ENCODE measurements at regions not wholly inside any gene's neighbourhood (a gene's known extent, or its start where the extent isn't known, plus 50 kb on each side); places are given as distances from the start of the nearest gene placed in this dataset.

- FAIRE-seq (no peak), DNase-seq (ENCODE audit: insufficient read length, low spot score) (no peak)
Measured at GRCh38 chr15:72967397-72967796, 84.9 kb upstream of the NEO1 start.

- FAIRE-seq (no peak), DNase-seq (ENCODE audit: insufficient read length, low spot score) (no peak)
Measured at GRCh38 chr15:72966641-72967040, 85.6 kb upstream of the NEO1 start.

- DNase-seq (ENCODE audit: insufficient read length, low spot score) = no peak
- FAIRE-seq = no peak
Measured at GRCh38 chr15:72965671-72966070, 86.6 kb upstream of the NEO1 start.

DNA sequence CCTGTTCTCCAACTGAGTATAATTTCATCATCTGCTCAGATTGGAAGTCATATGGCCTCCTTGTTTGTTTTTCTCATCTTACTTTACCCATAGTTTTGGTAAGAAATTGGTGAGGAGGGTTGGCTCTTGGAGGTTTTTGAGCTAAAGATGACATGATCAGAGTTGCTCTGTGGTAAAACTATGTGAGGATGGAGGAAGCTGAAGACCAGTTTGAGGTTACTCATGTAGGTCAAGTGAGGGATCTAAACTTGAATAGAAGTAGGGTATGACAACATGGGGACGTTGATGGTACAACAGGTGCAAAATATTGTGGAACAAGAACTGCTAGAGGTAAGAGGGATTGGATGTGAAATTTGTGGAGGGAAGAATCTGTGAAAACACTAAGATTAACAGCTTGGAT, 87.7 kb upstream of the NEO1 start:
- no peak for FAIRE-seq
- no peak for DNase-seq (ENCODE audit: insufficient read length, low spot score)

- DNase-seq (ENCODE audit: insufficient read length, low spot score) = no peak
Measured at GRCh38 chr15:72964135-72964534, 88.1 kb upstream of the NEO1 start.

DNA sequence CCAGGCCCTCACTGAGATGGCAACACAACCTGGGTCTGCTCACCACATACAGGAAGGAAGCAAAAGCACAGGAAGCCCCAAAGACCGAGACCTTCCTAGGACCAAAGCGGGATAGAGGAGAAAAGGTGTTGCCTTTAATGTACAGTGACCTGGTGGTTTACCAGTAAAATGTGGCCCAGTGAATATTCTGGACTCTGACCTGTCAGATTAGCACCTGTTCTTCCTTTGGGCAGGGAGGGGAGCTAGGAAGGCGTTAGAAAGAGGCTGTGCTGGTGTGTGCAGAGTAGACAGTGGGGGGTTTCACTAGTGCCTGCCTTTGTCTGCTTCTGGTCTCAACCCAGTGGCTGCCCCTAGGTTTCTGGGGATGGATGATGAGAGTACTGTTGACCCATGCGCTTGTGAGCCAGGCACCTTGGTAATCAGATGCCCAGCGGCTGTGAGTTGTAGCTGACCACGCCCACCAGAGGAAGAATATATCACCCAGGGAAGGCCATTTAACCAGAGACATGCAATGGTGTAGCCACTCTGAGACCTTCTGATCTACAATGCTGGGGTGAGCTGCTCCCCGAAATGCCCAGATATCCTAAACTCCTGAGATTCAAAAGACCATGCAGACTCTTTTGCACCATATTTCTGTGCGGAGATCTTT, 90.1 kb upstream of the NEO1 start:
- no peak for DNase-seq (ENCODE audit: insufficient read length, low spot score)
- FAIRE-seq = no peak

More at GRCh38 chr15:72964135-72964534, 88.1 kb upstream of the NEO1 start:
- FAIRE-seq = no peak

DNA sequence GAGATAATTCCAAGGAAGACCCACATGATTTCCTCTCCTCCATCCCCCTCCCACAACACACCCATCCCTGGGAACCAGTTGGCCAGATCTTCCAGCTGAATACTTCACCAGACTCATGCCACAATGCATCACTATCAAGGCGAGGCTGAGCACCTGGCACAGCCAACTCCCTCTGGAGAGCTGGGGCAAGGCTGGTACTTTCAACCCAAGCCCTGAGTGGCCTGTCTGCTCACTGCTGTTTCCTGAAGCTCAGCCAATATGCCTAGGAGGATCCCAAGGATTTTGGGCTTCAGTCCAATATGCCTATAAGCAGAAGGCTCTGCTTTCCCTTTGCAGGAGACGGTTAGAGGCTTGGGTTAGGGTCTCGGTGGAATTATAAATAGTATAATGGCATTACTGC, 90.9 kb upstream of the NEO1 start:
- DNase-seq (ENCODE audit: insufficient read length, low spot score) (no peak), FAIRE-seq (no peak)

- FAIRE-seq (no peak), DNase-seq (ENCODE audit: insufficient read length, low spot score) (no peak)
Measured at GRCh38 chr15:72958634-72959033, 93.6 kb upstream of the NEO1 start.

- FAIRE-seq = no peak
- no peak for DNase-seq (ENCODE audit: insufficient read length, low spot score)
Measured at GRCh38 chr15:72953306-72953705, 99.0 kb upstream of the NEO1 start.

GRCh38 chr15:72952151-72952550, 100.1 kb upstream of the NEO1 start:
- no peak for DNase-seq (ENCODE audit: insufficient read length, low spot score)
- no peak for FAIRE-seq

GRCh38 chr15:72948662-72949061, 103.6 kb upstream of the NEO1 start:
- DNase-seq (ENCODE audit: insufficient read length, low spot score) (no peak), FAIRE-seq (no peak)

DNA sequence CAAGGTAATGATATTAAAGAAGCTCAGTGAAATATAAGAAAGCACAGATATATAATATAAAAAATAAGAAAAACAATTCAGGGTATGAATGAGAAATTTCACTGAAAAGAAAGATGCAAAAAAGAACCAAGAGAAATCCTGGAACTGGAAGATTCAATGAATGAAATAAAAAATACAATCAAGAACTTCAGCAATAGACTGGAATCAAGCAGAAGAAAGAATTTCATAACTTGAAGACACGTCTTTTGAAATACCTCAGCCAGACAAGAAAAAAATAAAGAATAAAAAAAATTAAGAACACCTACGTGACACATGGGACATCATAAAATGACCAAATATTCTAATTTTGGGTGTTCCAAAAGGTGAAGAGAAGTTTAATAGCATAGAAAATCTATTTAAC, 104.6 kb upstream of the NEO1 start:
- DNase-seq (ENCODE audit: insufficient read length, low spot score) (no peak), FAIRE-seq (no peak)

DNA sequence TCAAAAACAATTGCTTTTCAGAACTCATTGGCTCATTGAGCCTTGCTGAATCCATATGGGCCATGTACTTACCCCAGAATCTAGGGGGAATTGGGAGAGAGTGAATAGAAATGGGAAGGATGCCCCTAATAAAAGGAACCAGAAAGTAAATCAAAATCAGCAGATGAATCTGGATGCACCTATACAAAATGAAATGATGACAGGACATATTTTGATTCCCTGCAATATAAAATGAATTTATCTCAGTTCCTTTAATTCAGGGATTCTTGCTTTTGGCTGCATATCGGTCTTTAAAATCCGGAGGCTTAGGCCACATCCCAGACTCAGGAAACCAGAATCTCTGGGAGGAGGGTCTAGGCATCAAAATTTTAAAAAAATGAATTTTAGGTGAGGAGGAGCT, 107.7 kb upstream of the NEO1 start:
- DNase-seq (ENCODE audit: insufficient read length, low spot score) (no peak), FAIRE-seq (no peak)

GRCh38 chr15:72940229-72940622, 112.0 kb upstream of the NEO1 start:
- DNase-seq (ENCODE audit: insufficient read length, low spot score) (no peak), FAIRE-seq (no peak)

GRCh38 chr15:72939514-72940228, 112.6 kb upstream of the NEO1 start:
- DNase-seq (ENCODE audit: insufficient read length, low spot score) (no peak), FAIRE-seq (no peak)

DNA sequence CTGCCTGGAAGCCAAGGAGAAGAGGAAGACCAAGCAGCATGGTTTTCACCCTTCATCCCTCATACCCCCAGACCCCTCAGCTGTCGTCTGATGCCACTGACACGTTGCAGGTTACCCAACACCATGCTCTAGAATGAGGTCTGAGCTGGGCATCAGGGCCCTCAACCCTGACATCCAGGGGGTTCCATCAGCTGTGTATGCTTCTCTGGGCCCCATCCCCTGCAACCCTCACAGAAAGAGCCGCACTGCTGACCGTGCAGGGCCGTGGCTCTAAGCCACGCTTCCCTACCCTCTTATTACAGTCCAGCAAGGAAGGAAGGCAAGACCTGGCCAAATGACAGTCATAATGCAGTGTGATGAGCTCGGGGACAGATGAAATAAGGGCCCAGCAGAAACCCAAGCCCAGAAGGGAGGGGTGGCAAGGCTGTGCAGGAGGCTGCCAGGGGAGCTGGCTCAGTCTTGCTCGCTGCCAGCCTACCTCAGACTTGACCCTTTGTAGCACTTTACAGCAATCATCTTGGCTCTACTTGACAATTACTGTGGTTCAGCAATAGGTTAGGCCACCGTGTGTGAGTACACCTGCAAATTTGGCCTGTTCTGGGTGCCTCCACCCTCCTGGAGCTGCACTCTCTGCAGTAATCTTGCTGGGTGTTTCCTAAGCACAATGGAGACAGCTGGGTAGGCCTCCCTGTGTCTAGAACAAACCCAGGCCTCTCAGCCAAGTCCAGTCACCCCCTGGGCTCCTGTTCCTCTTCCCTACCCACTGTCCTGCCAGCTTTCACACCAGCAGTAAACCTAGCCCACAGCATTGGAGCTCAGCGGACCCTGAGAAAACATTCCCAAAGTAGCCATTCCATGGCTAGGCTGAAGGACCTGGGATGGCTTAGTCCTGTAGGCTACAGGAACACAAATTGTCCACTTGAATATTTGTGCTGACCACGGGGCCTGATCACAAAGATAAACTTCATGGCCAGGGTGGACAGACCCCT, 115.3 kb upstream of the NEO1 start:
- DNase-seq (ENCODE audit: insufficient read length, low spot score) (no peak), FAIRE-seq (no peak)

- DNase-seq (ENCODE audit: insufficient read length, low spot score) (no peak), FAIRE-seq (no peak)
Measured at GRCh38 chr15:72936237-72936636, 116.0 kb upstream of the NEO1 start.

DNA sequence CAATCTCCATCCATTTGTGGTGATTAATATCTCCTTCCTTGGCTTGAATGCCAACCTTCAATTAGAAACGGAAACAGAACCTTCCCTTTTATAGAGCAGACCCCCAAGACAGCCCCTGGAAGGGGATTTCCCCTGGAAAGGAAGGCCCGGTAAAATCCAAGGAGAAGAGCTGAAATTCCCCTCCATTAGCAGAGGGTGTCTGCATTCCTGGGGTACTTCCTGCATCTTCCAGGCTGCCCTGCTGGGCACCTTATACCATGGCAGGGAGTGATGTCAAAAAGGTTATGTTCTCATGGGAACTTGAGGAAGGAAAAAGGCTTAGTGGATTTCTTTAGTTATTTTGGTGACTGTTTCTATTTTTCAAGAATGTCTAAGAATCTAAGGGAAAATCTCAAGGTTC, 116.7 kb upstream of the NEO1 start:
- FAIRE-seq (no peak), DNase-seq (ENCODE audit: insufficient read length, low spot score) (no peak)

GRCh38 chr15:72934921-72935320, 117.3 kb upstream of the NEO1 start:
- FAIRE-seq (no peak), DNase-seq (ENCODE audit: insufficient read length, low spot score) (no peak)

GRCh38 chr15:72933976-72934375, 118.3 kb upstream of the NEO1 start:
- FAIRE-seq (no peak), DNase-seq (ENCODE audit: insufficient read length, low spot score) (no peak)

- FAIRE-seq (no peak), DNase-seq (ENCODE audit: insufficient read length, low spot score) (no peak)
Measured at GRCh38 chr15:72932472-72932871, 119.8 kb upstream of the NEO1 start.

Measured in HTR-8/SVneo (cell line).